RWPE2 (cell line): ENCODE measurements at regions not wholly inside any gene's neighbourhood (a gene's known extent, or its start where the extent isn't known, plus 50 kb on each side); places are given as distances from the start of the nearest gene placed in this dataset.

Source experiments
- ATAC-seq: fragments of 200-7000 bp; cut with Tn5 transposase; 3 replicates; pipeline ENCODE4 v1.9.1; 2021; ENCODE audit warnings: low read depth
- DNase-seq: peaks from one replicate; pipeline ENCODE4 v3.0.0-alpha.2; 2020; ENCODE audit warnings: low spot score
- H3K27ac ChIP-seq: fragments of 450-650 bp; 2 replicates; pipeline ENCODE4 v1.5.1; 2017; ENCODE audit warnings: mild to moderate bottlenecking; ENCODE audit not compliant: poor library complexity, severe bottlenecking
- H3K27me3 ChIP-seq: fragments of 250-450 bp; sonication (Bioruptor Pico); 2 replicates; pipeline ENCODE4 v1.5.1; 2021; ENCODE audit warnings: mild to moderate bottlenecking, moderate library complexity; ENCODE audit not compliant: insufficient read depth, poor library complexity, severe bottlenecking
- H3K36me3 ChIP-seq: fragments of 250-450 bp; sonication (Bioruptor Pico); 2 replicates; pipeline ENCODE4 v1.5.1; 2020; ENCODE audit warnings: low read depth, mild to moderate bottlenecking, moderate library complexity
- H3K4me1 ChIP-seq: fragments of 250-450 bp; sonication (Bioruptor Pico); 2 replicates; pipeline ENCODE4 v1.5.1; 2021; ENCODE audit warnings: mild to moderate bottlenecking, moderate library complexity; ENCODE audit not compliant: insufficient read depth, poor library complexity, severe bottlenecking
- H3K4me3 ChIP-seq: fragments of 250-450 bp; sonication (Bioruptor Pico); 2 replicates; pipeline ENCODE4 v1.5.1; 2021; ENCODE audit warnings: mild to moderate bottlenecking, moderate library complexity; ENCODE audit not compliant: severe bottlenecking
- H3K9me3 ChIP-seq: fragments of 250-450 bp; sonication (Bioruptor Pico); 2 replicates; pipeline ENCODE4 v1.5.1; 2021; ENCODE audit warnings: mild to moderate bottlenecking, moderate library complexity; ENCODE audit not compliant: severe bottlenecking
- TF ChIP-seq, protein P1 (sequence below): fragments of 450-650 bp; IDR thresholded peaks from one replicate; pipeline ENCODE4 v1.5.1; 2017; ENCODE audit warnings: mild to moderate bottlenecking, moderate library complexity; ENCODE audit not compliant: poor library complexity, severe bottlenecking

GRCh38 chr3:177318559-177318958 lies 121.3 kb upstream of the TBL1XR1 start:
- DNase-seq (no peak), ATAC-seq (no peak)
- TF ChIP-seq, protein P1, sequence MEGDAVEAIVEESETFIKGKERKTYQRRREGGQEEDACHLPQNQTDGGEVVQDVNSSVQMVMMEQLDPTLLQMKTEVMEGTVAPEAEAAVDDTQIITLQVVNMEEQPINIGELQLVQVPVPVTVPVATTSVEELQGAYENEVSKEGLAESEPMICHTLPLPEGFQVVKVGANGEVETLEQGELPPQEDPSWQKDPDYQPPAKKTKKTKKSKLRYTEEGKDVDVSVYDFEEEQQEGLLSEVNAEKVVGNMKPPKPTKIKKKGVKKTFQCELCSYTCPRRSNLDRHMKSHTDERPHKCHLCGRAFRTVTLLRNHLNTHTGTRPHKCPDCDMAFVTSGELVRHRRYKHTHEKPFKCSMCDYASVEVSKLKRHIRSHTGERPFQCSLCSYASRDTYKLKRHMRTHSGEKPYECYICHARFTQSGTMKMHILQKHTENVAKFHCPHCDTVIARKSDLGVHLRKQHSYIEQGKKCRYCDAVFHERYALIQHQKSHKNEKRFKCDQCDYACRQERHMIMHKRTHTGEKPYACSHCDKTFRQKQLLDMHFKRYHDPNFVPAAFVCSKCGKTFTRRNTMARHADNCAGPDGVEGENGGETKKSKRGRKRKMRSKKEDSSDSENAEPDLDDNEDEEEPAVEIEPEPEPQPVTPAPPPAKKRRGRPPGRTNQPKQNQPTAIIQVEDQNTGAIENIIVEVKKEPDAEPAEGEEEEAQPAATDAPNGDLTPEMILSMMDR: no peak
- H3K36me3 ChIP-seq: no peaks in the 10 kb centered on the region
- no peaks in the 10 kb centered on the region for H3K4me1 ChIP-seq
- no peaks in the 10 kb centered on the region for H3K27me3 ChIP-seq
- no peak overlapping the region for H3K4me3 ChIP-seq
- no peak overlapping the region for H3K27ac ChIP-seq
- H3K9me3 ChIP-seq: no peaks in the 10 kb centered on the region

DNA sequence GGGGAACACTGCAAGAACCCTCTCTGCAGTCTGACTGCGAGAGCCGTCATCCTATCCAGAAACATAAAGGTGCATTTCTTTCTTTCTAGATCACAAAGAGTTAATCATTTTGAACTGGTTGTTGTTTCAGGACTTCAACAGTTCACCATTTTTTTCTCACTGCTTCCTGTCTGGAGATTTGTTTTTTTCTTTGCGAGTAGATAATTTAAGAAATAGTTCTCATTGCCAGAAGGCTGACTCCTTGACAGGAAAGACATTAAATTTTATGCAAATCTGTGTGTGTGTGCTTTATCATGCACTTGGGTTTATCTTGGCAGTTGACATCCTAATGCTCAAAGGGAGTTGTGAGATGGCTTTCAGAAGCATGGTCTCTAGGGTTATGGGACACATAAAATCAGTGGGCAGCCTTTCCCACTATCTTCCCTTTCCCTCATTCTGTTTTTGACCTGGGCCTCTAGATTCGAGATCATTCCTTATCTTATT lies 123.5 kb upstream of the TBL1XR1 start:
- no peak for DNase-seq
- H3K27ac ChIP-seq: no peak overlapping the region
- no peak for ATAC-seq
- no peaks in the 10 kb centered on the region for H3K4me1 ChIP-seq
- TF ChIP-seq, protein P1: no peak
- H3K9me3 ChIP-seq: no peaks in the 10 kb centered on the region
- H3K4me3 ChIP-seq: no peak overlapping the region
- no peaks in the 10 kb centered on the region for H3K27me3 ChIP-seq
- no peaks in the 10 kb centered on the region for H3K36me3 ChIP-seq

DNA sequence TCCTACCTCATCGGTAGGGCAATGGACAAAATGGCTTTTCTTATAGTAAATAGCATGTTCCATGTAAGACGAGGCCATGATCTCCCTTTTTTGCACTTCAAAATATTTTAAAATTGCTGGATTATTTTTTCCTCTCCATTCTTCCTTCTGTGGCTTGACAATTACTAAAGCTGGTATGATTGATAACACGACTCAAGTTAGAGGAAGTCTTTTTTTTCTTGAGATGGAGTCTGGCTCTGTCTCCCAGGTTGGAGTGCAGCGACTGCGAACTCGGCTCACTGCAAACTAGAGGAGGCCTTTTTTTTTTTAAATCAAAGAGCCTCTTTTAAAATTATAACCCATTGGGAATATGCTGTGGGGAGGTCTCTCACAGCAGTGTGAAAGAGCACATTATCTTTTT lies 124.5 kb upstream of the TBL1XR1 start:
- no peak overlapping the region for H3K27ac ChIP-seq
- H3K4me1 ChIP-seq: no peaks in the 10 kb centered on the region
- H3K27me3 ChIP-seq: no peaks in the 10 kb centered on the region
- H3K9me3 ChIP-seq: no peaks in the 10 kb centered on the region
- H3K4me3 ChIP-seq: no peak overlapping the region
- DNase-seq (no peak), ATAC-seq (no peak)
- no peaks in the 10 kb centered on the region for H3K36me3 ChIP-seq
- TF ChIP-seq, protein P1: no peak

DNA sequence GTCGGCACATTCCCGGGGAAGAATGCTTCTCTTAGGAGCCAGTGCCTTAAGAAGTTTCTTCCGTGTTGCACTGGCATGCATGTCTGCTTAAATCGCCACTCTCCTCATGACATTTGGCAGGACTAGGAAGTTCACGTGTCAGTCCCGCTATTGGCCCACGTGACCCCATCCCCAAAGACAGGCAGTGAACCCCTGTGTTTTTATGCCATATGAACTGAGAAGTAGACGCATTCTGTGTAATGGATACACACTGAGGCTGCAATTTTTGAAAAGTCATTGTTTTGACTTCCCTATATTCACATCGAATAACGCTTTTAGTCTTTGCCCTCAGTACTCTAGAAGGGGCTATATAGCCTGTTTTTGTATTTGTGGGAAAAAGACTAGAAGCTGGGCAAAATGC lies 125.6 kb upstream of the TBL1XR1 start:
- H3K27me3 ChIP-seq: no peaks in the 10 kb centered on the region
- TF ChIP-seq, protein P1: no peak
- H3K36me3 ChIP-seq: no peaks in the 10 kb centered on the region
- H3K4me1 ChIP-seq: no peaks in the 10 kb centered on the region
- H3K27ac ChIP-seq: no peak overlapping the region
- H3K4me3 ChIP-seq: no peak overlapping the region
- no peak for ATAC-seq
- no peak for DNase-seq
- no peaks in the 10 kb centered on the region for H3K9me3 ChIP-seq

- H3K27ac ChIP-seq: no peak overlapping the region
- DNase-seq: no peak
Observed at GRCh38 chr3:177329854-177330253, 132.6 kb upstream of the TBL1XR1 start.

More at GRCh38 chr3:177329854-177330253, 132.6 kb upstream of the TBL1XR1 start:
- TF ChIP-seq, protein P1: no peak
- Histone ChIP-seq H3K4me1 (no peaks in the 10 kb centered on the region), H3K27me3 (no peaks in the 10 kb centered on the region), H3K36me3 (no peaks in the 10 kb centered on the region), H3K9me3 (no peaks in the 10 kb centered on the region), H3K4me3 (no peak overlapping the region)
- no peak for ATAC-seq
